AG04450 (cell line): ENCODE measurements at regions not wholly inside any gene's neighbourhood (a gene's known extent, or its start where the extent isn't known, plus 50 kb on each side); places are given as distances from the start of the nearest gene placed in this dataset.

ENCODE experiments used
- CTCF ChIA-PET: fragments of 300-600, 350-600 bp; formaldehyde crosslinking; extraction: SDS; loops from one replicate; lab custom pipeline; 2022; ENCODE audit warnings: antibody characterized with exemption, inconsistent platforms; lab: Charles Lee
- POLR2A ChIA-PET: fragments of 350-600 bp; formaldehyde crosslinking; extraction: SDS; loops from one replicate; lab custom pipeline; 2021; ENCODE audit warnings: antibody characterized with exemption, inconsistent platforms; lab: Yijun Ruan, JAX
- DNase-seq: peaks from one replicate; pipeline ENCODE4 v3.0.0-alpha.2; 2011; ENCODE audit warnings: low read depth, low spot score
- H3K27ac ChIP-seq: one replicate; pipeline ENCODE4 v1.5.1; 2012; ENCODE audit warnings: low read depth, low read length, control low read depth
- H3K27me3 ChIP-seq: one replicate; pipeline ENCODE4 v1.6.0; 2012; ENCODE audit warnings: low read length; ENCODE audit not compliant: control insufficient read depth, insufficient read depth
- H3K4me3 ChIP-seq: 2 replicates; pipeline ENCODE4 v1.5.1; 2011; ENCODE audit warnings: mild to moderate bottlenecking, low read depth, low read length, control low read depth
- H3K9me3 ChIP-seq: 2 replicates; pipeline ENCODE4 v1.5.1; 2012; ENCODE audit warnings: low read length; ENCODE audit not compliant: control insufficient read depth, insufficient read depth
- CTCF ChIP-seq: IDR thresholded peaks from 2 replicates; pipeline ENCODE4 v1.5.1; 2011; ENCODE audit warnings: low read depth, low read length, control low read depth, inconsistent platforms

DNA sequence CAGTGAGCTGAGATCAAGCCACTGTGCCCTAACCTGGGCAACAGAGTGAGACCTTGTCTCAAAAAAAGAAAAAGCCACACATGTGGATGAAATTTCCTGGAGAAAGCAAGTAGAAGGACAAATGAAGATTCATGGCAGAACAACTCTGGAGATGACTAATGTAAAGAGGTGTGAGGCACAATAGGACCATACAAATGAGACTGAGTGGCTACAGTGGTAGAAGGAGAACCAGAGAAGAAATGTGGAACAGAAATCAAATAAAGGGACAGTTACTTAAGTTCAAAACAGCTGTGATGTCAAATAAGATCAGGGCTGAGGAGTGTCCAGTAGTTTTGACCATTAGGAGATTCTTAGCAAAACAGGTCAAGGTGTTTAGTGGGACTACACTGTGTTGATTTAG is 130.9 kb upstream of the CDK6 start:
- ChIA-PET POLR2A (no interaction called here), CTCF (no interaction called here)
- H3K9me3 ChIP-seq: no peaks in the 10 kb centered on the region
- DNase-seq: no peak
- TF ChIP-seq CTCF: no peak
- no peak overlapping the region for H3K4me3 ChIP-seq
- H3K27ac ChIP-seq: no peak overlapping the region
- no peaks in the 10 kb centered on the region for H3K27me3 ChIP-seq

DNA sequence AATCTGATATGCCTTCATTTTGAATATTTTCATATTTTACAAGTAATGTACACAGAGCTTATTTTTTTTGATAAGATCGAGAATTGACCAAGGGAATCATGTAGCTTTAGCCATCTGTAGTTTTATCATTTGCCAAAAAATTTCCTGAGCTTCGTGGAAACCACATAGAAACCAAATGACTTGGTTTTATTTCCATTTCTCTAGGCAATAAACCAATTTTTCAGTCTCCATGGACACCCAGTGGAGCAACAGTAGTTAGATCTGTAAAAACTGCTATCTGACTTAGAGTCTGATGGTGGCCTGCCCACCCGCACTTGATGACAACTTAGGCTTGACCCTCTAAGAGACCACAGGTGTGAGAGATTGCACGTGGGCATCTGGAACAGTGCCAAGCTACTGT is 127.8 kb upstream of the CDK6 start:
- no peak overlapping the region for H3K27ac ChIP-seq
- no peaks in the 10 kb centered on the region for H3K9me3 ChIP-seq
- TF ChIP-seq CTCF: no peak
- no peaks in the 10 kb centered on the region for H3K27me3 ChIP-seq
- DNase-seq: no peak
- no peak overlapping the region for H3K4me3 ChIP-seq
- POLR2A ChIA-PET: no interaction called here
- CTCF ChIA-PET: no interaction called here

- Histone ChIP-seq H3K27ac (no peak overlapping the region), H3K4me3 (no peak overlapping the region), H3K27me3 (no peaks in the 10 kb centered on the region), H3K9me3 (no peaks in the 10 kb centered on the region)
- CTCF ChIA-PET: no interaction called here
- no peak for DNase-seq
- POLR2A ChIA-PET: no interaction called here
- TF ChIP-seq CTCF: no peak
Measured at GRCh38 chr7:92963566-92963965, 127.2 kb upstream of the CDK6 start.

GRCh38 chr7:92961961-92962360 is 125.6 kb upstream of the CDK6 start:
- no peak for TF ChIP-seq CTCF
- DNase-seq: no peak
- ChIA-PET CTCF (interaction anchor here (0.6 kb wide), 1 partner anchor 17 kb away, joined by 3 read pairs; no protein-coding TSS in a partner anchor), POLR2A (no interaction called here)
- Histone ChIP-seq H3K27me3 (no peaks in the 10 kb centered on the region), H3K27ac (no peak overlapping the region), H3K9me3 (no peaks in the 10 kb centered on the region), H3K4me3 (no peak overlapping the region)

DNA sequence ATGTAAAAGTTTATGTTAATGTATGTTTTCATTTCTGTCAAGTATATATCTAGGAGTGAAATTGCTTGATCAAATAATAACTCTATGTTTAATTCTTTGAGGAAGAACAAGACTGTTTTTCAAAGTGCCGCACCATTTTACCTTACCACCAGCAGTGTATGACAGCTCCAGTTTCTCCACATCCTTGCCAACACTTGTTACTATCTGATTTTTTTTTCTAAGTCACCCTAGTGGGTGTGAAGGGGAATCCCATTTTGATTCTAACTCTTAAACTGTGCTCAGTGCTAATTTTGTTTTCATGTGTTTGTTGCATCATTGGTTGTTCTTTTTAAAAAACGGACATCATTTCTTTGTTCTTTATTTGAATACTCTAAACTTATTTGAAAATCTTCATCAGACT is 120.2 kb upstream of the CDK6 start:
- POLR2A ChIA-PET: no interaction called here
- H3K27me3 ChIP-seq: no peaks in the 10 kb centered on the region
- H3K9me3 ChIP-seq: 0 out of 2 replicates have a peak, but pooled peaks cover 3% of the 10 kb centered on the region
- TF ChIP-seq CTCF: no peak
- no peak for DNase-seq
- H3K4me3 ChIP-seq: no peak overlapping the region
- no peak overlapping the region for H3K27ac ChIP-seq
- CTCF ChIA-PET: no interaction called here
